HG02840 (cell line): ENCODE measurements at regions not wholly inside any gene's neighbourhood (a gene's known extent, or its start where the extent isn't known, plus 50 kb on each side); places are given as distances from the start of the nearest gene placed in this dataset.
"Not testable (repeated sequence)": the region's sequence is repeated elsewhere in the genome, so short reads cannot be mapped to it uniquely, and the experiment has no call there.

Source experiments
- ATAC-seq: cut with Tn5 transposase; IDR thresholded peaks from one replicate; pipeline ENCODE4 v1.9.1; 2021; ENCODE audit warnings: mild to moderate bottlenecking, moderate library complexity, moderate number of reproducible peaks; ENCODE audit not compliant: unreplicated experiment, low FRiP score

DNA sequence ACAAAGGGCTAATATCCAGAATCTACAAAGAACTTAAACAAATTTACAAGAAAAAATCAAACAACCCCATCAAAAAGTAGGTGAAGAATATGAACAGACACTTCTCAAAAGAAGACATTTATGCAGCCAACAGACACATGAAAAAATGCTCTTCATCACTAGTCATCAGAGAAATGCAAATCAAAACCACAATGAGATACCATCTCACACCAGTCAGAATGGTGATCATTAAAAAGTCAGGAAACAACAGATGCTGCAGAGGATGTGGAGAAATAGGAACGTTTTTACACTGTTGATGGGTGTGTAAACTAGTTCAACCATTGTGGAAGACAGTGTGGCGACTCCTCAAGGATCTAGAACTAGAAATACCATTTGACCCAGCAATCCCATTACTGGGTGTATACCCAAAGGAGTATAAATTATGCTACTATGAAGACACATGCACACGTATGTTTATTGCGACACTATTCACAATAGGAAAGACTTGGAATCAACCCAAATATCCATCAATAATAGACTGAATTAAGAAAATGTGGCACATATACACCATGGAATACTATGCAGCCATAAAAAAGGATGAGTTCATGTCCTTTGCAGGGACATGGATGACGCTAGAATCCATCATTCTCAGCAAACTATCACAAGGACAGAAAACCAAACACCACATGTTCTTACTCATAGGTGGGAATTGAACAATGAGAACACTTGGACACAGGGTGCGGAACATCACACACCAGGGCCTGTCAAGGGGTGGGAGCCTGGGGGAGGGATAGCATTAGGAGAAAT is 241.5 kb downstream of the KCNRG start:
- ATAC-seq: not testable (repeated sequence)

DNA sequence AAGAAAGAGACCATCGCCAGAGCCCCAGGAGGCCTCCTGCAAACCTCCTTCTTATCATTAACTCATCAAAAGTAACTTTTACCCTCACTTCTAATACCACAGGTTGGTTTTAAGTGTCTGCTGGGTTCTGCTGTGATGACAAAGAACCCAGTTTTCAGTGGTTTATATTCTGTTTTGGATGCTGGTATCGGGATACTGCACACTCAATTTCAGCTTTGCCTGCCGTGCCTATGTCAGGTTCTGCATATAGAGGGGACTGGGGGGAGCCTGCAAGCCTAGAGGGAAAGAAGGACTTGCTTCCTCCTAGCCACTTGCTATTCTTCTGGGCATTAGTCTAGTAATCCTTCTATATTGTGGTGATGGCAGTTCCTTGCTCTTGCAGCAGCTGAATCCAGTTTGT is 242.4 kb downstream of the KCNRG start:
- no peak for ATAC-seq

DNA sequence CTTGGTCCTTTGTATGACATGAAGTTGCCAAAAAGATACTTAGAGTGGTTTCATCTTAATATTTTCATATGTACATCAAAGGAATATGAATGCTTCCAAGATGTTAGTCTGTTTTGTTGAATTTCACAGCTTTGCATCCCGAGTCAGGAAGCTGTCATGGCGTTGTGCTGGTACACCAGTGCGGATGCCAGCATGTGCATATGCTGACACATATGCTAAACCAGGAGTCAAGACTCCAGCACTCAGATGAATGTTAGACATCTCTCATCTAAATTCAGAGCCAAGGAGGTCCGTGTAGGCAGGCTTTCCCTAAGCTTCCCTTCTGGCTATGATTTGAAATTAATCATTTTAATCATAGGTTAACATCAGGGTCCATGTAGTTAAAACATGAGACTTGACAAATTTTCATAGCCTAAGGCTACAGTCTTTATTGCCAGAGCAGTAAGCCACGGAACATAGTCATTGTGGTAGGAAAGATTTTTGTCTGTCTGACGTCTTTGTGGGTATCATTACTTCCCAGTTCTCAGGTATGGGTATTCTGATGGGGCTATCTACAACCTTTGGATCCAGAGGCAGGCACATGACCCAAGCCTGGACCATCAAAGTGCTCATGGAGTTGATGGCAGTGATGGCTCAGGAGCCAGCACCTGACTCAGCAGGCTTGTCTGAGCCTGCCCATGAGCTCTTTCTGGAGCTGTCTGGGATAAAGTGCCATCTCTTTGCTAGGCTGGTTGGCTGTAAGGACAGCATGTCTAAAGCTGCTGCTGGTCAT is 246.1 kb downstream of the KCNRG start:
- no peak for ATAC-seq

GRCh38 chr13:50267066-50267465 is 251.8 kb downstream of the KCNRG start:
- ATAC-seq: no peak

GRCh38 chr13:50267917-50268316 is 252.7 kb downstream of the KCNRG start:
- no peak for ATAC-seq

DNA sequence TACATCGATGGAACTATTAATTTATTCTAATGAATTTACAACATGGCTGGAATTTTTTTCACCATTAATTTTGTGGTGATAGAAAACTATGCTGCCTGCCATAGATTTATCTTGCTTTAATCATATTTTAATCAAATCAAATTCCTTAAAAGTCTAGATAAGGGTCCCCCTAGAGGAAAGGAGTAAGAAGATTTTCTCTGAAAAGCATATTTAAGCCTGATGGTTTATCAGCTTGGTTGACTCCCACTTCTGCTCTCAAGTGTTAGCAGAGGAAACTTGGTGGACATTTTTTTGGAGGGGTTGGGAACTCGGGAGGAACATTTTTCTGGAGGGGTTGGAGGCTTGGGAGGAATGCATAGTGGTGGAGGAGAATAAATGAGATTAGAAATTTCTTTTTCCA is 253.3 kb downstream of the KCNRG start:
- ATAC-seq: no peak

DNA sequence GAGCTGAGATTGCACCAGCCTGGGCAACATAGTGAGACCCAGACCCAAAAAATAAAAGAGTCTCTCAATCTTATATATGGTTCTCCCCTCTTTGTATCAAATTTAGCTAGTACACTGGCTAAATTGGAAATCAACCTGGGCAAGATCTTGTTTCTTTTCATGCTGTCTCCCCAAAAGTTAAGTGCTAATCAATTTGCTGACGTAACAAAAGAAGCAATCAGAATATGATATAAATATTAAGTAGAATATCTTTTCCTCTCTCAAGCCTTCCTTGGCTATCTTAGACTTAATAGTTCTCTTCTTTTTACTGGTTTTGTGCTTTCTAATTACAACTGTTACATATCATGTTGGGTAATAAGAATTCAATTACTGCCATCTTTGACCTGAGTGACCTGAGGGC is 258.9 kb downstream of the KCNRG start:
- ATAC-seq: no peak

DNA sequence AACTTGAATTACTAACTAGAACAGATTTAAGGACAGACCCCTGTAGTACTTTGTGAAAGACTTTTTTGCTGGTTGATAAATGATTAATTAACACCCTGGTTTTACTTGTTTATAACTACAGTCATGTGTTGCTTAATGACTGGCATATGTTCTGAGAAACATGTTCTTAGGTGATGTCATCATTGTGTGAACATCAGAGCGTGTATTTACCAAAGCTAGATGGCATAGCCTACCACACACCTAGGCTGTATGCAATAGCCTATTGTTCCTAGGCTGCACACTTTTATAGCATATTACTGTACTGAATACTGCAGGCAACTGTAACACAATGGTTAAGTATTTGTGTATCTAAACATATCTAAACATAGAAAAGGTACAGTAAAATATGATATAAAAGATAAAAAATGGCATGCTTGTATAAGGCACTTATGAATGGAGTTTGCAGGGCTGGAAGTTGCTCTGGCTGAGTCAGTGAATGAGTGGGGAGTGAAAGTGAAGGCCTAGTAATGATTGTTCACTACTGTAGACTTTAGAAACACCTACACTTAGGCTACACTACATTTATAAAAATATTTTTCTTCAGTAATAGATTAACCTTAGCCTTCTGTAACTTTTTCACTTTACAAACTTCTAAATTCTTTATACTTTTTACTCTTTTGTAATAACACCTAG is 260.3 kb downstream of the KCNRG start:
- ATAC-seq: no peak

DNA sequence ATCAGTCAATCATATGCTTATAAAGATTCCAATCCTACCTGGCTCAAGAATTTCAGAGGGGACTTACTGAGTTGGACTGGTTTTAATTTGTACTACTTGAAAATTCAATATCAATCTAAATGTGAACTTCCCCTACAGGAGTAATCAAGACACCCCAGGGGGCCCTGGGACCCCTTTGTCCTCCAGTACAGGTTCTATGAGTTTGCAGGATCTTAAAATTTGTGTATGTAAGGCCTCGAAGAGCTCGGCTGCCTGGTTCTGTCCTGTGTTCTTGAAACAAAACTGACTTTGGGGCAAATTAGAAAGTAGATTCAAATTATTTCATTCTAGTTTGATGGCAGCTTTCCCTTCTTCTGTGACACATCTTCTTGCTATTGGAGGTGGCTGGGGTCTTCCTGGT is 261.3 kb downstream of the KCNRG start:
- no peak for ATAC-seq

- ATAC-seq: no peak
Measured at GRCh38 chr13:50277127-50277526, 261.9 kb downstream of the KCNRG start.

DNA sequence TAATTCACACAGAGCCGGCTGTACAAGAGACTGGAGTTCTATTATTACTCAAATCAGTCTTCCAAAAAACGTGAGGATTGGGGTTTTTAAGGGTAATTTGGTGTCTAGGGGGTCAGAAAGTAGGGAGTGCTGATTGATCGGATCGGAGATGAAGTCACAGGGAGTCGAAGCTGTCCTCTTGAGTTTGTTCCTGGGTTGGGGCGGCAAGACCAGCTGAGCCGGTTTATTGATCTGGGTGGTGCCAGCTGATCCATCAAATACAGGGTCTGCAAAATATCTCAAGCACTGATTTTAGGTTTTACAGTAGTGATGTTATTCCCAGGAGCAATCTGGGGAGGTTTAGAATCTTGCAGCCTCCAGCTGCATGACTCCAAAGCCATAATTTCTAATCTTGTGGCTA is 262.7 kb downstream of the KCNRG start:
- ATAC-seq: no peak

GRCh38 chr13:50280441-50280937 is 265.2 kb downstream of the KCNRG start:
- no peak for ATAC-seq

DNA sequence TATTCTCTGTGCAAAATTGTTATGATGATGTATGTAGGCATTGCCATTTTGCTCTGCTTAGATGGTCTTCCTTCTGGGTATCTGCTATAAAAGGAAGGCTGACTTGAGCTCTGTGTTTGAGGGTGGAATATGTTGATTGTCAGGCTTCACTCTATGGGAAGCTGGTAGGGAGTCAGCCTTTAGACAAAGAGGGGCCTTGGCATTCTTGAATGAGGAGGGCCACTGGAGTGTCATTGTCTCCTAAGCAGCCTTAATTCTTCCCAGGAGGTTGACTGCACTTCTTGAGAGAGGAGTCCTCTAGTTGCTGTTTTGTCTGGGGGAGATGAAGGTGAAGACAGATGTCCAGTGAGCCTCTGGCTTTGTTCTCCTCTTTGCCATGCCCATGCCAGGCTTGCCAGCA is 266.8 kb downstream of the KCNRG start:
- no peak for ATAC-seq

GRCh38 chr13:50283017-50283416 is 267.8 kb downstream of the KCNRG start:
- no peak for ATAC-seq

GRCh38 chr13:50284540-50284939 is 269.3 kb downstream of the KCNRG start:
- no peak for ATAC-seq

- no peak for ATAC-seq
Measured at GRCh38 chr13:50285283-50285682, 270.0 kb downstream of the KCNRG start.

- ATAC-seq: no peak
Measured at GRCh38 chr13:50286324-50286723, 271.1 kb downstream of the KCNRG start.

DNA sequence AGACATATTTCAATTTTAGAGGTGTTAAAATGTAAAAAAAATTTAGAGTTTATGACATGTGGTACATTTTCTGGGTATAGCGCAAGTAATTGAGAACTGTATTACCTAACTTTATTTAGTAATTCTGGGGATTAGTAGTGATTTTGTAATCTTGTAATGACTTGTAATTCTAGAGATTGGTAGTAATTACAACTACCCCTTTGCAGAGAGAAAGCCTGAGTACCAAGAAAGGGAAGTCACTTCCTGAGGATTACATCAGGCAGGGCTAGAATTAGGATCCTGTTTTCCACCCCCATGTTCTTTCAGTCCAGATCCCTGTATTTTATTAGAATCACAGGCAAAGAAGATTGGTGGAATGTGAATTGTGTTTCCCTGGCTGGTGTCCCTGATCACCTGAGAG is 274.9 kb downstream of the KCNRG start:
- ATAC-seq: no peak

GRCh38 chr13:50291611-50292010 is 276.4 kb downstream of the KCNRG start:
- ATAC-seq: no peak

- ATAC-seq: no peak
Measured at GRCh38 chr13:50292081-50292480, 276.8 kb downstream of the KCNRG start.

- ATAC-seq: not testable (repeated sequence)
Measured at GRCh38 chr13:50294425-50294824, 279.2 kb downstream of the KCNRG start.
